Loucy (cell line): ENCODE measurements at regions not wholly inside any gene's neighbourhood (a gene's known extent, or its start where the extent isn't known, plus 50 kb on each side); places are given as distances from the start of the nearest gene placed in this dataset.

Experiments
- H2AFZ ChIP-seq: fragments of 200-600 bp; sonication (generic); 2 replicates; pipeline ENCODE4 v1.6.0; 2016; ENCODE audit warnings: antibody characterized with exemption, mild to moderate bottlenecking, low read length, moderate library complexity
- H3F3A ChIP-seq: fragments of 200-600 bp; 2 replicates; pipeline ENCODE4 v1.6.0; 2016; ENCODE audit warnings: antibody characterized with exemption, low read depth, mild to moderate bottlenecking
- H3K27me3 ChIP-seq: fragments of 200-600 bp; sonication (generic); 2 replicates; pipeline ENCODE4 v1.6.1; 2014; ENCODE audit warnings: low read length, mild to moderate bottlenecking; ENCODE audit not compliant: insufficient read depth, poor library complexity, severe bottlenecking
- H3K36me3 ChIP-seq: fragments of 200-600 bp; sonication (generic); 2 replicates; pipeline ENCODE4 v1.6.1; 2016; ENCODE audit warnings: low read length; ENCODE audit not compliant: insufficient read depth
- H3K4me1 ChIP-seq: fragments of 200-600 bp; sonication (generic); 2 replicates; pipeline ENCODE4 v1.5.1; 2014; ENCODE audit warnings: low read length, mild to moderate bottlenecking; ENCODE audit not compliant: insufficient read depth, poor library complexity, severe bottlenecking
- H3K4me2 ChIP-seq: fragments of 200-600 bp; sonication (generic); 2 replicates; pipeline ENCODE4 v1.6.0; 2014; ENCODE audit warnings: antibody characterized with exemption, low read length, low read depth, mild to moderate bottlenecking; ENCODE audit not compliant: poor library complexity, severe bottlenecking
- H3K4me3 ChIP-seq: fragments of 200-600 bp; sonication (generic); 2 replicates; pipeline ENCODE4 v1.5.1; 2014; ENCODE audit warnings: low read length, mild to moderate bottlenecking, mixed read lengths; ENCODE audit not compliant: poor library complexity, severe bottlenecking
- H3K79me2 ChIP-seq: fragments of 200-600 bp; sonication (generic); 2 replicates; pipeline ENCODE4 v1.6.1; 2014; ENCODE audit warnings: low read length; ENCODE audit not compliant: insufficient read depth
- H3K9ac ChIP-seq: fragments of 200-600 bp; sonication (generic); 2 replicates; pipeline ENCODE4 v1.6.0; 2014; ENCODE audit warnings: mild to moderate bottlenecking, low read depth, low read length, moderate library complexity; ENCODE audit not compliant: poor library complexity, severe bottlenecking
- H3K9me2 ChIP-seq: fragments of 200-600 bp; sonication (generic); replicated peaks from 2 replicates; pipeline ENCODE4 v1.6.1; 2016; ENCODE audit warnings: low read depth, low read length, mixed read lengths
- H3K9me3 ChIP-seq: fragments of 200-600 bp; sonication (generic); 2 replicates; pipeline ENCODE4 v1.6.1; 2014; ENCODE audit warnings: mild to moderate bottlenecking, antibody characterized with exemption, low read length, low read depth; ENCODE audit not compliant: insufficient read depth
- H4K20me1 ChIP-seq: fragments of 200-600 bp; sonication (generic); 2 replicates; pipeline ENCODE4 v1.6.0; 2014; ENCODE audit warnings: antibody characterized with exemption, low read length, mild to moderate bottlenecking; ENCODE audit not compliant: insufficient read depth, poor library complexity, severe bottlenecking
- CTCF ChIP-seq: fragments of 200-600 bp; sonication (generic); conservative IDR thresholded peaks from 2 replicates; pipeline ENCODE4 v1.5.1; 2014; ENCODE audit warnings: mild to moderate bottlenecking, antibody characterized with exemption, low read length
- EZH2phosphoT487 ChIP-seq: fragments of 200-600 bp; IDR thresholded peaks from 2 replicates; pipeline ENCODE4 v1.6.1; 2018; ENCODE audit warnings: antibody characterized with exemption, mild to moderate bottlenecking, moderate library complexity, borderline replicate concordance

GRCh38 chr14:100660498-100660881, 66.2 kb upstream of the DLK1 start:
- Histone ChIP-seq H3K9me3 (no peaks in the 10 kb centered on the region), H3K9ac (no peak overlapping the region), H3F3A (no peaks in the 10 kb centered on the region), H4K20me1 (no peaks in the 10 kb centered on the region), H3K9me2 (no peaks in the 10 kb centered on the region), H3K79me2 (no peaks in the 10 kb centered on the region), H3K36me3 (no peaks in the 10 kb centered on the region), H2AFZ (no peak overlapping the region), H3K4me2 (no peak overlapping the region), H3K4me3 (no peak overlapping the region), H3K4me1 (peaks cover 22% of the 10 kb centered on the region), H3K27me3 (no peaks in the 10 kb centered on the region)
- TF ChIP-seq CTCF (no peak), EZH2phosphoT487 (no peak)

GRCh38 chr14:100660882-100661635, 65.6 kb upstream of the DLK1 start:
- H3K9me2 ChIP-seq = no peaks in the 10 kb centered on the region
- no peak overlapping the region for H3K4me2 ChIP-seq
- H2AFZ ChIP-seq = no peak overlapping the region
- H3K9ac ChIP-seq = no peak overlapping the region
- H4K20me1 ChIP-seq = no peaks in the 10 kb centered on the region
- H3K9me3 ChIP-seq = no peaks in the 10 kb centered on the region
- no peaks in the 10 kb centered on the region for H3F3A ChIP-seq
- no peaks in the 10 kb centered on the region for H3K27me3 ChIP-seq
- no peaks in the 10 kb centered on the region for H3K79me2 ChIP-seq
- no peaks in the 10 kb centered on the region for H3K36me3 ChIP-seq
- peaks cover 22% of the 10 kb centered on the region for H3K4me1 ChIP-seq
- H3K4me3 ChIP-seq = no peak overlapping the region
- no peak for TF ChIP-seq EZH2phosphoT487
- TF ChIP-seq CTCF = no peak

- no peaks in the 10 kb centered on the region for H3K9me3 ChIP-seq
- peaks cover 24% of the 10 kb centered on the region for H3K4me1 ChIP-seq
- no peaks in the 10 kb centered on the region for H3K36me3 ChIP-seq
- no peaks in the 10 kb centered on the region for H3F3A ChIP-seq
- TF ChIP-seq CTCF (peak; percentile 98), EZH2phosphoT487 (no peak)
- H3K9ac ChIP-seq = no peak overlapping the region
- H3K27me3 ChIP-seq = no peaks in the 10 kb centered on the region
- H3K9me2 ChIP-seq = no peaks in the 10 kb centered on the region
- H3K79me2 ChIP-seq = no peaks in the 10 kb centered on the region
- H4K20me1 ChIP-seq = no peaks in the 10 kb centered on the region
- H2AFZ ChIP-seq = peak overlapping the region; percentile 74
- H3K4me3 ChIP-seq = no peak overlapping the region
- H3K4me2 ChIP-seq = no peak overlapping the region
These were observed 63.6 kb upstream of the DLK1 start for GRCh38 chr14:100662879-100663760.
